Endothelial cell of umbilical vein (primary cell): ENCODE measurements at regions not wholly inside any gene's neighbourhood (a gene's known extent, or its start where the extent isn't known, plus 50 kb on each side); places are given as distances from the start of the nearest gene placed in this dataset.

Experiments used
- BruUV-seq: library from RNA; stranded (reverse); fragments of 400-500 nt; replicated peaks from 2 replicates; lab custom pipeline; 2021; lab: Mats Ljungman, UMichigan
- CTCF ChIA-PET: fragments of 300-600, 350-600 bp; sonication (Branson Sonifier 250); formaldehyde crosslinking; loops from one replicate; lab custom pipeline; 2021; ENCODE audit warnings: antibody characterized with exemption, inconsistent platforms; lab: Charles Lee
- POLR2A ChIA-PET: fragments of 300-600, 350-600 bp; sonication (Branson Sonifier 250); formaldehyde crosslinking; loops from one replicate; lab custom pipeline; 2021; ENCODE audit warnings: antibody characterized with exemption, inconsistent platforms; lab: Charles Lee
- DNase-seq: peaks from one replicate; pipeline ENCODE4 v3.0.0-alpha.2; 2011; ENCODE audit warnings: low read depth, low spot score
- FAIRE-seq: peaks from 2 replicates; lab custom pipeline; 2011; peaks lifted over from hg19 to GRCh38; lab: Jason Lieb, UNC
- H2AFZ ChIP-seq: 2 replicates; pipeline ENCODE4 v1.6.0; 2012; ENCODE audit warnings: low read depth, low read length, control low read depth, inconsistent platforms
- H3K27ac ChIP-seq: 2 replicates; pipeline ENCODE4 v1.5.1; 2011; ENCODE audit warnings: low read depth, mild to moderate bottlenecking, control low read depth, low read length, moderate library complexity; ENCODE audit not compliant: insufficient read depth
- H3K27me3 ChIP-seq, 2 experiments: 2 replicates each; pipeline versions ENCODE4 v1.6.0 to v1.6.1; 2011; ENCODE audit warnings: low read length in 2 of 2, mixed read lengths in 1 of 2; ENCODE audit not compliant: control insufficient read depth in 2 of 2, insufficient read depth in 2 of 2
- H3K36me3 ChIP-seq, 2 experiments: 2 replicates in 1 of 2; 3 replicates in 1 of 2; pipeline ENCODE4 v1.5.1; 2011; ENCODE audit warnings: low read length in 2 of 2, mild to moderate bottlenecking in 1 of 2, moderate library complexity in 1 of 2; ENCODE audit not compliant: control insufficient read depth in 2 of 2, insufficient read depth in 2 of 2; ENCODE audit errors: extremely low read depth in 1 of 2
- H3K4me1 ChIP-seq: 3 replicates; pipeline ENCODE4 v1.5.1; 2011; ENCODE audit warnings: mild to moderate bottlenecking, low read length; ENCODE audit not compliant: control insufficient read depth, insufficient read depth; ENCODE audit errors: extremely low read depth
- H3K4me2 ChIP-seq: 2 replicates; pipeline ENCODE4 v1.6.1; 2011; ENCODE audit warnings: low read length, control low read depth, mixed read lengths; ENCODE audit not compliant: insufficient read depth
- H3K4me3 ChIP-seq, 3 experiments: fragments of 200-600 bp in 1 of 3; sonication (generic), shearing (Covaris generic) in 1 of 3; replicated peaks in 1 of 3; 2 replicates each; pipeline ENCODE4 v1.5.1; 2011 to 2016; ENCODE audit warnings: control low read depth in 3 of 3, low read length in 3 of 3, mild to moderate bottlenecking in 2 of 3, inconsistent platforms in 1 of 3, low read depth in 1 of 3, moderate library complexity in 1 of 3; ENCODE audit not compliant: insufficient read depth in 1 of 3
- H3K79me2 ChIP-seq: 2 replicates; pipeline ENCODE4 v1.6.0; 2012; ENCODE audit warnings: low read length, inconsistent platforms; ENCODE audit not compliant: control insufficient read depth, insufficient read depth
- H3K9ac ChIP-seq: replicated peaks from 2 replicates; pipeline ENCODE3; 2011; ENCODE audit warnings: low read length, control low read depth; ENCODE audit not compliant: insufficient read depth; ENCODE audit errors: extremely low read depth
- H3K9me1 ChIP-seq: replicated peaks from 3 replicates; pipeline ENCODE4 v1.6.0; 2011; ENCODE audit warnings: mild to moderate bottlenecking, low read length; ENCODE audit not compliant: control insufficient read depth, insufficient read depth; ENCODE audit errors: extremely low read depth
- H3K9me3 ChIP-seq: replicated peaks from 2 replicates; pipeline ENCODE4 v1.5.1; 2012; ENCODE audit warnings: low read length, inconsistent platforms; ENCODE audit not compliant: control insufficient read depth, insufficient read depth
- H4K20me1 ChIP-seq: replicated peaks from 2 replicates; pipeline ENCODE3; 2011; ENCODE audit warnings: mild to moderate bottlenecking, low read length; ENCODE audit not compliant: control insufficient read depth, insufficient read depth; ENCODE audit errors: extremely low read depth
- CTCF ChIP-seq, 2 donors: IDR thresholded peaks; 1 replicate in 1 of 2; 2 replicates in 1 of 2; pipeline ENCODE4 v1.5.1; 2011; ENCODE audit warnings: low read length in 2 of 2, mild to moderate bottlenecking in 2 of 2, moderate library complexity in 2 of 2, control low read depth in 1 of 2, inconsistent platforms in 1 of 2, low read depth in 1 of 2; ENCODE audit not compliant: insufficient read depth in 1 of 2; ENCODE audit errors: extremely low read depth in 1 of 2
- EZH2 ChIP-seq: IDR thresholded peaks from 2 replicates; pipeline ENCODE4 v1.6.1; 2012; ENCODE audit warnings: borderline replicate concordance, low read depth, mild to moderate bottlenecking, moderate library complexity, low read length, inconsistent platforms; ENCODE audit not compliant: severe bottlenecking
- FOS ChIP-seq: IDR thresholded peaks from 2 replicates; pipeline ENCODE4 v1.6.1; 2011; ENCODE audit warnings: mild to moderate bottlenecking, low read length, moderate library complexity, borderline replicate concordance; ENCODE audit not compliant: insufficient read depth
- GATA2 ChIP-seq: IDR thresholded peaks from 2 replicates; pipeline ENCODE4 v1.7.0; 2011; ENCODE audit warnings: low read depth, mild to moderate bottlenecking, moderate library complexity, mixed read lengths, low read length; ENCODE audit not compliant: insufficient read length, insufficient read depth
- JUN ChIP-seq: IDR thresholded peaks from 2 replicates; pipeline ENCODE4 v1.6.1; 2011; ENCODE audit warnings: borderline replicate concordance, low read depth; ENCODE audit not compliant: insufficient read length, insufficient read depth
- MAX ChIP-seq: IDR thresholded peaks from 2 replicates; pipeline ENCODE4 v1.6.1; 2011; ENCODE audit not compliant: insufficient read depth, insufficient read length
- MYC ChIP-seq: IDR thresholded peaks from one replicate; pipeline ENCODE4 v1.6.1; 2011; ENCODE audit warnings: mild to moderate bottlenecking, low read depth, low read length
- POLR2A ChIP-seq: IDR thresholded peaks from 2 replicates; pipeline ENCODE4 v1.6.1; 2012; ENCODE audit warnings: low read depth, mild to moderate bottlenecking, control low read depth, low read length
- POLR2AphosphoS5 ChIP-seq: IDR thresholded peaks from 2 replicates; pipeline ENCODE4 v1.6.1; 2012; ENCODE audit warnings: low read depth, mild to moderate bottlenecking, control low read depth, low read length, moderate library complexity; ENCODE audit not compliant: insufficient read depth
- dilution Hi-C: fragments of 300-500 bp; cut with MboI; formaldehyde crosslinking; loops from one replicate; pipeline ENCODE4 v1.15.0; 2019; ENCODE audit warnings: low sequenced_read_pairs; ENCODE audit not compliant: extremely low pct_ligation_motif_present
- intact Hi-C: fragments of 100-400 bp; cut with micrococcal nuclease; formaldehyde crosslinking; loops from one replicate; pipeline ENCODE4 v1.10.0; 2022

- Histone ChIP-seq H3K9me1 (no peaks in the 10 kb centered on the region), H4K20me1 (no peaks in the 10 kb centered on the region), H3K27me3 (no peaks in the 10 kb centered on the region), H3K4me3 (no peak overlapping the region), H2AFZ (no peak overlapping the region), H3K4me1 (no peaks in the 10 kb centered on the region), H3K79me2 (no peaks in the 10 kb centered on the region), H3K27ac (no peak overlapping the region), H3K9ac (no peak overlapping the region), H3K9me3 (no peaks in the 10 kb centered on the region), H3K36me3 (no peaks in the 10 kb centered on the region), H3K4me2 (no peak overlapping the region)
- CTCF ChIA-PET: no interaction called here
- FAIRE-seq: no peak
- dilution Hi-C loops: no loop called here
- intact Hi-C loops: no loop called here
- TF ChIP-seq POLR2A (no peak), EZH2 (no peak), GATA2 (no peak), FOS (no peak)
- no TSS peak for BruUV-seq
- POLR2A ChIA-PET: no interaction called here
- no peak for DNase-seq
These were observed 502.9 kb downstream of the HAO1 start for GRCh38 chr20:7437311-7437710.

GRCh38 chr20:7449269-7449668 is 491.0 kb downstream of the HAO1 start:
- Histone ChIP-seq H3K27ac (no peak overlapping the region), H3K9me1 (no peaks in the 10 kb centered on the region), H3K9ac (no peak overlapping the region), H3K4me3 (no peak overlapping the region), H3K36me3 (no peaks in the 10 kb centered on the region), H2AFZ (no peak overlapping the region), H3K9me3 (no peaks in the 10 kb centered on the region), H3K79me2 (no peaks in the 10 kb centered on the region), H4K20me1 (no peaks in the 10 kb centered on the region), H3K4me2 (no peak overlapping the region), H3K27me3 (no peaks in the 10 kb centered on the region), H3K4me1 (no peaks in the 10 kb centered on the region)
- ChIA-PET CTCF (interaction anchor here (1.0 kb wide), 1 partner anchor 163 kb away, joined by 3 read pairs; no protein-coding TSS in a partner anchor), POLR2A (no interaction called here)
- TF ChIP-seq MYC (no peak), EZH2 (no peak), POLR2AphosphoS5 (no peak), JUN (no peak), FOS (no peak), GATA2 (no peak), CTCF (IDR thresholded peaks at IDR 0.05; ENCODE audit: extremely low read depth in 1 of 2, insufficient read depth in 1 of 2, low read depth in 1 of 2, low read length in 2 of 2) (no peak), MAX (no peak), POLR2A (no peak)
- FAIRE-seq (no peak), DNase-seq (no peak)
- intact Hi-C loops: no loop called here
- dilution Hi-C loops: no loop called here
- no TSS peak for BruUV-seq
